ENCODE measurements at regions not wholly inside any gene's neighbourhood (a gene's known extent, or its start where the extent isn't known, plus 50 kb on each side); places are given as distances from the start of the nearest gene placed in this dataset.
A peak's percentile ranks its signal among the peaks of the same experiment; 100 is the strongest.

DNA sequence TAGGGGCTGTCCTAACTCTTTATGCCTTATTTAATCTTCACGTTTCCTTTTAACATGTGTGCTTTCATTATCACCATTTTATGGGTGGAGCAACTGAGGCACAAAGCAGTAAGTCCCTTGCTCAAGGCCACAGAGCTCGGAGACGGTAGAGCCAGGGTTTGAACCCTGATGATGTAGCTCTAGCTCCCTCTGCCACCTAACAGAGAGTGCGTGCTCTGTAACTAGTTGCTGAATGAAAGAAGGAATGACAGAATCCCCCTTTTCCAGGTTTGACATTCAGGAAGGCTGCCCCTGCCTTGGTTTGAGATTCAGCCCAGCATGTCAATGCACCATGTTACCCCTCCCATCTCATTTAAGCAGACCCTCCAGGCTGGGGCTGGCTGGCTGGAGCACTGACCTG lies 193.3 kb upstream of the NAV2 start:
- WGBS, 2 donors (ENCODE audit: low coverage in 1 of 2) = 67 to 75% methylated on average over 1 to 4 of the region's 4 CpGs
- Histone ChIP-seq H3K27ac (no peak overlapping the region), H3K9me3 (no peaks in the 10 kb centered on the region), H3K27me3 (peaks cover 4% of the 10 kb centered on the region), H3K4me3 (no peak overlapping the region), H3K36me3 (no peaks in the 10 kb centered on the region), H3K4me1 (no peaks in the 10 kb centered on the region)
- in situ Hi-C loops (cut with MboI; ENCODE audit: low pct_ligation_motif_present in 1 of 4, low pct_unique_long_range_greater_than_20kb in 1 of 4, low sequenced_read_pairs in 3 of 4) (no loop called here), intact Hi-C loops (cut with DNase I; ENCODE audit: low total_unique reads) (loop anchor here (5.0 kb wide), 1 partner anchor 657 kb away; no protein-coding TSS in a partner anchor)
- TF ChIP-seq, protein P1, sequence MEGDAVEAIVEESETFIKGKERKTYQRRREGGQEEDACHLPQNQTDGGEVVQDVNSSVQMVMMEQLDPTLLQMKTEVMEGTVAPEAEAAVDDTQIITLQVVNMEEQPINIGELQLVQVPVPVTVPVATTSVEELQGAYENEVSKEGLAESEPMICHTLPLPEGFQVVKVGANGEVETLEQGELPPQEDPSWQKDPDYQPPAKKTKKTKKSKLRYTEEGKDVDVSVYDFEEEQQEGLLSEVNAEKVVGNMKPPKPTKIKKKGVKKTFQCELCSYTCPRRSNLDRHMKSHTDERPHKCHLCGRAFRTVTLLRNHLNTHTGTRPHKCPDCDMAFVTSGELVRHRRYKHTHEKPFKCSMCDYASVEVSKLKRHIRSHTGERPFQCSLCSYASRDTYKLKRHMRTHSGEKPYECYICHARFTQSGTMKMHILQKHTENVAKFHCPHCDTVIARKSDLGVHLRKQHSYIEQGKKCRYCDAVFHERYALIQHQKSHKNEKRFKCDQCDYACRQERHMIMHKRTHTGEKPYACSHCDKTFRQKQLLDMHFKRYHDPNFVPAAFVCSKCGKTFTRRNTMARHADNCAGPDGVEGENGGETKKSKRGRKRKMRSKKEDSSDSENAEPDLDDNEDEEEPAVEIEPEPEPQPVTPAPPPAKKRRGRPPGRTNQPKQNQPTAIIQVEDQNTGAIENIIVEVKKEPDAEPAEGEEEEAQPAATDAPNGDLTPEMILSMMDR (IDR thresholded peaks at IDR 0.05) = no peak
- TF ChIP-seq EP300 (IDR thresholded peaks at IDR 0.05; ENCODE audit: low read depth) (no peak), POLR2AphosphoS5 (IDR thresholded peaks at IDR 0.05) (no peak), POLR2A (IDR thresholded peaks at IDR 0.05) (no peak)
- DNase-seq = no peak

DNA sequence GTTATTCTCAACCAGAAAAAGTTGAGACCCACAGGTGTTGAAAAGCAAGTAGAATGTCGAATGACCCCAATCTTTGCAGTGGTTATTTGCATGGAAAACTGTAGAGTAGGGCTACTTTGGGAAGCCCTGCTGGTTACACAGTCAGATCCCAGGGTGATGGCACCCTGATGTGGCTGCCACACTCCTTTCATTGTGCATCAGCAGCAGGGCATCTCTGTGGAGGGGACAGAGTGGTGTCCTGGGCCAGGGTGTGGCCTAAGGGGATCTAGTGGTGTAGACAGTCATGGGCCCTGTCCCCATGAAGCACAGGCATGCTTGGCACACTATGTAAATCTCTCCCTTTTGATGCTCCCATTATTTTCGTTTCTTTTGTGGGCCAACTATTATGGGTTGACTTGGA lies 199.4 kb upstream of the NAV2 start:
- no peak overlapping the region for H3K4me3 ChIP-seq
- H3K27me3 ChIP-seq = peaks cover 9% of the 10 kb centered on the region
- no peaks in the 10 kb centered on the region for H3K4me1 ChIP-seq
- intact Hi-C loops (cut with DNase I; ENCODE audit: low total_unique reads) = no loop called here
- WGBS, 2 donors (ENCODE audit: low coverage in 1 of 2) = 76 to 85% methylated on average over 2 of the region's 2 CpGs
- in situ Hi-C loops (cut with MboI; ENCODE audit: low pct_ligation_motif_present in 1 of 4, low pct_unique_long_range_greater_than_20kb in 1 of 4, low sequenced_read_pairs in 3 of 4) = no loop called here
- no peak overlapping the region for H3K27ac ChIP-seq
- no peak for TF ChIP-seq EP300 (IDR thresholded peaks at IDR 0.05; ENCODE audit: low read depth)
- no peak for TF ChIP-seq POLR2A (IDR thresholded peaks at IDR 0.05)
- TF ChIP-seq, protein P1 (IDR thresholded peaks at IDR 0.05) = no peak
- no peak for TF ChIP-seq POLR2AphosphoS5 (IDR thresholded peaks at IDR 0.05)
- H3K9me3 ChIP-seq = no peaks in the 10 kb centered on the region
- H3K36me3 ChIP-seq = no peaks in the 10 kb centered on the region
- no peak for DNase-seq

DNA sequence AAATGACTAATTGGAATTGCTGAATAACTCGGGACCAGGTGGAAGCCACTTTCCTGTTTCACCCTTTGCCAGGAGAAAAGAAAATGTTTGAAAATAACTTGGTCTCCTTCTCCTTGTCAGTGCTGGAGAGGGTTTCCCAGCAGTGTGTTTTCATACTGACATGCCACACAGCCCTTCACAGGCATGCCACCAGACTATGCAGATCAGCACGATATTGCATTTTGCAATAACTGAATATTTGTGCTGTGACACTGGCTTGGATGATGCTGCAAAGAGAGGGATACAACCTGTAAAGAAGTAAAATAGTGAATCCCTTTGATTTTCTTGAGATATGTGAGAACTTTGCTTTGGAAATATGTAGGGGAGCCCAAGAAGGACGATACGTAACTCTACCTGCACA lies 200.0 kb upstream of the NAV2 start:
- Histone ChIP-seq H3K27me3 (peaks cover 9% of the 10 kb centered on the region), H3K27ac (no peak overlapping the region), H3K9me3 (no peaks in the 10 kb centered on the region), H3K4me3 (no peak overlapping the region), H3K36me3 (no peaks in the 10 kb centered on the region), H3K4me1 (no peaks in the 10 kb centered on the region)
- in situ Hi-C loops (cut with MboI; ENCODE audit: low pct_ligation_motif_present in 1 of 4, low pct_unique_long_range_greater_than_20kb in 1 of 4, low sequenced_read_pairs in 3 of 4) = no loop called here
- TF ChIP-seq POLR2AphosphoS5 (IDR thresholded peaks at IDR 0.05) (no peak), EP300 (IDR thresholded peaks at IDR 0.05; ENCODE audit: low read depth) (no peak), POLR2A (IDR thresholded peaks at IDR 0.05) (no peak)
- intact Hi-C loops (cut with DNase I; ENCODE audit: low total_unique reads) = no loop called here
- WGBS, 2 donors (ENCODE audit: low coverage in 1 of 2) = 82 to 83% methylated on average over 4 of the region's 4 CpGs
- no peak for DNase-seq

DNA sequence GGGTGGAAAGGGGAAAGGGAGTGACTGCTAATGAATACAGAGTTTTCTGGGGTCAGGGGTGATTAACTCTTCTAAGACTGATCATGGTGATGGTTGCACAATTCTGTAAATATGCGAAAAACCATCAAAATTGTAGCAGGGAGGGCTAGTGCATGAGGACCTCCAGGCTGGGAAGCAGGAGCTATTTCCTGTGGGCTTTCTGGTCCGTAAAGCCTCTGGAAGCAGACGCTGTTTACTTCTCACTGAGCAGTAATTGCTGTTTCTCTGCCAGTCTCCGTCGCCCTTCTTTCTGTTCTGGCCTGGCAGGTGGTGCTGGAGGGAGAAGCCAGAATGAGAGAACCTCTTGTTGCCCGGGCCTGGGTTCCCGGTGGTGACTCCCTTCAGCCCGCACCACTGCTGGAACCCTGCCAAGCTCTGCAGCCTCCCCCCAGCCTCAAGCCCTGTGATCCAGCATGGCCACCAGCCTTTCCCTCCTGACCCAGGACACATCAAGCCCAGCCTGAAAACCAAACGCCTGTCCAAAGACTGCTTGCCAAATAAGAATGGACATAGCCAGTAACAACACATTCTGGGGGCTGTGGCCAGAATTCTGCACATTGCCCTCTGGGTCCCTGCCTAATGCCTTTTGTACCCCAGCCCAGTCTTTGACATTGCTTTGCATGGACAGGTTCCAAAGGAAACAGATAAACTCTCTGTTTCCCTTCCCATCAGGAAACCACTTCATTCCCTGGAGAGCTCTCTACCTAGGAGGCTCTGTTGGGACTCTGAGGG lies 201.0 kb upstream of the NAV2 start:
- intact Hi-C loops (cut with DNase I; ENCODE audit: low total_unique reads) = no loop called here
- H3K27me3 ChIP-seq = peaks cover 9% of the 10 kb centered on the region
- TF ChIP-seq EP300 (IDR thresholded peaks at IDR 0.05; ENCODE audit: low read depth) (no peak), POLR2AphosphoS5 (IDR thresholded peaks at IDR 0.05) (no peak), POLR2A (IDR thresholded peaks at IDR 0.05) (no peak)
- TF ChIP-seq, protein P1 (IDR thresholded peaks at IDR 0.05) = no peak
- DNase-seq = peak; percentile 10
- no peak overlapping the region for H3K4me3 ChIP-seq
- in situ Hi-C loops (cut with MboI; ENCODE audit: low pct_ligation_motif_present in 1 of 4, low pct_unique_long_range_greater_than_20kb in 1 of 4, low sequenced_read_pairs in 3 of 4) = no loop called here
- no peaks in the 10 kb centered on the region for H3K36me3 ChIP-seq
- no peak overlapping the region for H3K27ac ChIP-seq
- no peaks in the 10 kb centered on the region for H3K9me3 ChIP-seq
- H3K4me1 ChIP-seq = no peaks in the 10 kb centered on the region
- 53 to 59% methylated on average over 2 to 9 of the region's 9 CpGs for WGBS, 2 donors (ENCODE audit: low coverage in 1 of 2)

DNA sequence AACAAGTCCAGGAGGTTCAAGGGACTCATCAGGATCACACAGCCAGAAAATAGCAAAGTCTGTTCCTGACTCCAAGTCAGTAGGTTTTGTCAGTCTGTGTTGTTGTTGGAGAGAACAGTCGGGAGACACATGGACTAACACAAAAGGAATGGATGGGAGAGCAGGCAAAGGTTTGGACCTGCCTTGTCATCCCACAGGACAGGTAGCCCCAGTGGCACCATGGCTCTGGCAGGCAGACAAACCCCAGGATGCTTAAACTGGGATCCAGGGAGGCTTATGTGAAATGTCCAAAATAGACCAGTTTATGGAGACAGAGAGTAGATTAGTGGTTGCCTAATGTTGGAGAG lies 201.6 kb upstream of the NAV2 start:
- 69 to 100% methylated on average over 1 of the region's 1 CpG for WGBS, 2 donors (ENCODE audit: low coverage in 1 of 2)
- no peak for TF ChIP-seq POLR2A (IDR thresholded peaks at IDR 0.05)
- no peak for TF ChIP-seq EP300 (IDR thresholded peaks at IDR 0.05; ENCODE audit: low read depth)
- no peak for TF ChIP-seq POLR2AphosphoS5 (IDR thresholded peaks at IDR 0.05)
- TF ChIP-seq, protein P1 (IDR thresholded peaks at IDR 0.05) = no peak
- in situ Hi-C loops (cut with MboI; ENCODE audit: low pct_ligation_motif_present in 1 of 4, low pct_unique_long_range_greater_than_20kb in 1 of 4, low sequenced_read_pairs in 3 of 4) = no loop called here
- H3K4me3 ChIP-seq = no peak overlapping the region
- H3K27me3 ChIP-seq = peaks cover 9% of the 10 kb centered on the region
- H3K27ac ChIP-seq = no peak overlapping the region
- H3K36me3 ChIP-seq = no peaks in the 10 kb centered on the region
- intact Hi-C loops (cut with DNase I; ENCODE audit: low total_unique reads) = no loop called here
- DNase-seq = no peak
- H3K4me1 ChIP-seq = no peaks in the 10 kb centered on the region
- H3K9me3 ChIP-seq = no peaks in the 10 kb centered on the region

Data from transverse colon (tissue), 4 donors.